Ishikawa (cell line): ENCODE measurements at regions not wholly inside any gene's neighbourhood (a gene's known extent, or its start where the extent isn't known, plus 50 kb on each side); places are given as distances from the start of the nearest gene placed in this dataset.

Source experiments
- CEBPB ChIP-seq: IDR thresholded peaks from 2 replicates; pipeline ENCODE4 v1.6.1; 2012
- CREB1 ChIP-seq: IDR thresholded peaks from 2 replicates; pipeline ENCODE4 v1.6.1; 2012; ENCODE audit warnings: low read depth
- EGR1 ChIP-seq: IDR thresholded peaks from 2 replicates; pipeline ENCODE4 v1.6.1; 2012
- EP300 ChIP-seq: IDR thresholded peaks from 2 replicates; pipeline ENCODE4 v1.6.1; 2012; ENCODE audit warnings: borderline replicate concordance
- MAX ChIP-seq: IDR thresholded peaks from 2 replicates; pipeline ENCODE4 v1.6.1; 2012
- NFIC ChIP-seq: IDR thresholded peaks from 2 replicates; pipeline ENCODE4 v1.6.1; 2012
- RAD21 ChIP-seq: IDR thresholded peaks from 2 replicates; pipeline ENCODE4 v1.6.1; 2012; ENCODE audit warnings: low read depth
- REST ChIP-seq: IDR thresholded peaks from 2 replicates; pipeline ENCODE4 v1.6.1; 2012; ENCODE audit warnings: low read depth, mild to moderate bottlenecking
- TAF1 ChIP-seq: IDR thresholded peaks from 2 replicates; pipeline ENCODE4 v1.6.1; 2012; ENCODE audit warnings: low read depth, mild to moderate bottlenecking
- TCF12 ChIP-seq: IDR thresholded peaks from 2 replicates; pipeline ENCODE4 v1.6.1; 2012; ENCODE audit warnings: low read depth
- USF1 ChIP-seq: IDR thresholded peaks from 2 replicates; pipeline ENCODE4 v1.6.1; 2012
- YY1 ChIP-seq: IDR thresholded peaks from 2 replicates; pipeline ENCODE4 v1.6.1; 2012; ENCODE audit warnings: low read depth

- no peak for TF ChIP-seq YY1
- TF ChIP-seq NFIC = no peak
- TF ChIP-seq CEBPB = no peak
- no peak for TF ChIP-seq EP300
- no peak for TF ChIP-seq MAX
- no peak for TF ChIP-seq RAD21
- no peak for TF ChIP-seq REST
- no peak for TF ChIP-seq CREB1
- TF ChIP-seq TAF1 = no peak
- TF ChIP-seq TCF12 = no peak
- TF ChIP-seq USF1 = no peak
- TF ChIP-seq EGR1 = no peak
Measured at GRCh38 chr4:188198982-188199792, 59.9 kb downstream of the TRIML1 start.
